GM06990 (cell line): ENCODE measurements at regions not wholly inside any gene's neighbourhood (a gene's known extent, or its start where the extent isn't known, plus 50 kb on each side); places are given as distances from the start of the nearest gene placed in this dataset.

Experiments used
- DNase-seq: peaks from one replicate; pipeline ENCODE4 v3.0.0-alpha.2; 2011; ENCODE audit not compliant: insufficient read length; ENCODE audit errors: extremely low read depth
- H3K27me3 ChIP-seq: replicated peaks from 2 replicates; pipeline ENCODE4 v1.6.0; 2011; ENCODE audit warnings: low read length; ENCODE audit not compliant: control insufficient read depth, insufficient read depth
- H3K36me3 ChIP-seq: 2 replicates; pipeline ENCODE4 v1.5.1; 2011; ENCODE audit warnings: low read length; ENCODE audit not compliant: control insufficient read depth, insufficient read depth
- H3K4me3 ChIP-seq: replicated peaks from 2 replicates; pipeline ENCODE4 v1.5.1; 2011; ENCODE audit warnings: low read depth, mild to moderate bottlenecking, control low read depth, low read length
- TF ChIP-seq, protein P1 (sequence below): IDR thresholded peaks from 2 replicates; pipeline ENCODE4 v1.5.1; 2011; ENCODE audit warnings: low read length, control low read depth, mild to moderate bottlenecking, inconsistent platforms; ENCODE audit not compliant: insufficient read depth, poor library complexity, severe bottlenecking

GRCh38 chr4:128688846-128689437, 120.6 kb upstream of the JADE1 start:
- no peaks in the 10 kb centered on the region for H3K27me3 ChIP-seq
- no peaks in the 10 kb centered on the region for H3K36me3 ChIP-seq
- TF ChIP-seq, protein P1, sequence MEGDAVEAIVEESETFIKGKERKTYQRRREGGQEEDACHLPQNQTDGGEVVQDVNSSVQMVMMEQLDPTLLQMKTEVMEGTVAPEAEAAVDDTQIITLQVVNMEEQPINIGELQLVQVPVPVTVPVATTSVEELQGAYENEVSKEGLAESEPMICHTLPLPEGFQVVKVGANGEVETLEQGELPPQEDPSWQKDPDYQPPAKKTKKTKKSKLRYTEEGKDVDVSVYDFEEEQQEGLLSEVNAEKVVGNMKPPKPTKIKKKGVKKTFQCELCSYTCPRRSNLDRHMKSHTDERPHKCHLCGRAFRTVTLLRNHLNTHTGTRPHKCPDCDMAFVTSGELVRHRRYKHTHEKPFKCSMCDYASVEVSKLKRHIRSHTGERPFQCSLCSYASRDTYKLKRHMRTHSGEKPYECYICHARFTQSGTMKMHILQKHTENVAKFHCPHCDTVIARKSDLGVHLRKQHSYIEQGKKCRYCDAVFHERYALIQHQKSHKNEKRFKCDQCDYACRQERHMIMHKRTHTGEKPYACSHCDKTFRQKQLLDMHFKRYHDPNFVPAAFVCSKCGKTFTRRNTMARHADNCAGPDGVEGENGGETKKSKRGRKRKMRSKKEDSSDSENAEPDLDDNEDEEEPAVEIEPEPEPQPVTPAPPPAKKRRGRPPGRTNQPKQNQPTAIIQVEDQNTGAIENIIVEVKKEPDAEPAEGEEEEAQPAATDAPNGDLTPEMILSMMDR, result no peak
- DNase-seq, result no peak
- H3K4me3 ChIP-seq, result no peak overlapping the region

DNA sequence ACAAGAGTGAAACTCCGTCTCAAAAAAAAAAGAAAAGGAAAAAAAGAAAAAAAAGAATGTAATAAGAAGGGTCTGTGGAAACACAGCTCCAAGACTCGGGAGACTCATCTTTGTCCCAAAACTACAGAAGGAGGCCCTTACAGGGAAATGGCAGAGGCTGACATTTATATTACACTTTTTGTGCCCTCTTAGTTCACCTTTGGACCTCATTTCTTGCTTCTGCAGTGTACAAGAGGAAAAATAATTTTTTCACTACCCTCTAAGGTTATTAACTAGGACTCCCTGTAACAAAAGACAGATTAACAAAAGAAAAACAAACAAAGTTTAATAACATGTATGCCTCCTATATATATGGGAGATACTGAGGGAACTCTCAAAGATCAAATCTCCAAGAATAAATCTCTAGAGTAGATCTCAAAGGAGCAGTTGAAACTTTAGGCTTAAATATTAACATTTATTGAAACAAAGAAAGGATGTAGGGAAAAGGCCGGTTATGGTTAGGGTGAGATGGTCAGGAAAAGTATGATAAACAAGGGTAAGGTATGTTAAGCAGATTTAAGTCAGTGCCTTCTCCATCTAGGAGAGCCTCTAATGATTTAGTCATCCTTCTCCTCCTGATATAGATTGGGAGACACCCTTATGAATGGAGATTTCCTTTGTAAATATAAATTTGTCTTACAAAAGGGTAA, 121.3 kb upstream of the JADE1 start:
- DNase-seq, result no peak
- Histone ChIP-seq H3K27me3 (no peaks in the 10 kb centered on the region), H3K36me3 (no peaks in the 10 kb centered on the region), H3K4me3 (no peak overlapping the region)
- TF ChIP-seq, protein P1, result no peak

GRCh38 chr4:128686810-128687209, 122.7 kb upstream of the JADE1 start:
- Histone ChIP-seq H3K27me3 (no peaks in the 10 kb centered on the region), H3K36me3 (no peaks in the 10 kb centered on the region), H3K4me3 (no peak overlapping the region)
- TF ChIP-seq, protein P1, result no peak
- no peak for DNase-seq

GRCh38 chr4:128686032-128686465, 123.5 kb upstream of the JADE1 start:
- Histone ChIP-seq H3K36me3 (no peaks in the 10 kb centered on the region), H3K4me3 (no peak overlapping the region), H3K27me3 (no peaks in the 10 kb centered on the region)
- DNase-seq, result no peak
- TF ChIP-seq, protein P1, result no peak

GRCh38 chr4:128684016-128684415, 125.5 kb upstream of the JADE1 start:
- Histone ChIP-seq H3K36me3 (no peaks in the 10 kb centered on the region), H3K4me3 (no peak overlapping the region), H3K27me3 (no peaks in the 10 kb centered on the region)
- no peak for DNase-seq
- TF ChIP-seq, protein P1, result no peak
